ENCODE measurements at regions not wholly inside any gene's neighbourhood (a gene's known extent, or its start where the extent isn't known, plus 50 kb on each side); places are given as distances from the start of the nearest gene placed in this dataset.

GRCh38 chr5:107072440-107072839, 598.3 kb downstream of the EFNA5 start:
- Histone ChIP-seq H3K9me3 (ENCODE audit: insufficient read depth, low read length) (no peaks in the 10 kb centered on the region), H2AFZ (ENCODE audit: low read depth, low read length) (no peak overlapping the region), H3K9ac (ENCODE audit: low read length) (no peak overlapping the region), H3K4me1 (ENCODE audit: low read length) (no peaks in the 10 kb centered on the region), H3K79me2 (ENCODE audit: low read length) (no peaks in the 10 kb centered on the region), H3K27me3 (ENCODE audit: low read depth, low read length) (no peaks in the 10 kb centered on the region), H3K4me2 (ENCODE audit: low read length) (no peak overlapping the region), H3K4me3 (ENCODE audit: low read length) (no peak overlapping the region), H4K20me1 (ENCODE audit: insufficient read depth, low read length) (no peaks in the 10 kb centered on the region), H3K27ac (ENCODE audit: low read length) (no peak overlapping the region), H3K36me3 (replicated peaks; ENCODE audit: low read depth, low read length) (no peaks in the 10 kb centered on the region)
- TF ChIP-seq CTCF (IDR thresholded peaks at IDR 0.05; ENCODE audit: low read depth, low read length) (no peak), EZH2phosphoT487 (IDR thresholded peaks at IDR 0.05; ENCODE audit: low read depth) (no peak)

GRCh38 chr5:107068782-107069181, 602.0 kb downstream of the EFNA5 start:
- no peaks in the 10 kb centered on the region for H3K4me1 ChIP-seq (ENCODE audit: low read length)
- TF ChIP-seq CTCF (IDR thresholded peaks at IDR 0.05; ENCODE audit: low read depth, low read length) (no peak), EZH2phosphoT487 (IDR thresholded peaks at IDR 0.05; ENCODE audit: low read depth) (no peak)
- no peaks in the 10 kb centered on the region for H3K9me3 ChIP-seq (ENCODE audit: insufficient read depth, low read length)
- H4K20me1 ChIP-seq (ENCODE audit: insufficient read depth, low read length): no peaks in the 10 kb centered on the region
- no peaks in the 10 kb centered on the region for H3K27me3 ChIP-seq (ENCODE audit: low read depth, low read length)
- H3K4me3 ChIP-seq (ENCODE audit: low read length): no peak overlapping the region
- H3K79me2 ChIP-seq (ENCODE audit: low read length): no peaks in the 10 kb centered on the region
- H3K36me3 ChIP-seq (replicated peaks; ENCODE audit: low read depth, low read length): no peaks in the 10 kb centered on the region
- no peak overlapping the region for H2AFZ ChIP-seq (ENCODE audit: low read depth, low read length)
- H3K9ac ChIP-seq (ENCODE audit: low read length): no peak overlapping the region
- no peak overlapping the region for H3K27ac ChIP-seq (ENCODE audit: low read length)
- no peak overlapping the region for H3K4me2 ChIP-seq (ENCODE audit: low read length)

GRCh38 chr5:107067395-107067794, 603.3 kb downstream of the EFNA5 start:
- Histone ChIP-seq H3K36me3 (replicated peaks; ENCODE audit: low read depth, low read length) (no peaks in the 10 kb centered on the region), H4K20me1 (ENCODE audit: insufficient read depth, low read length) (no peaks in the 10 kb centered on the region), H3K4me3 (ENCODE audit: low read length) (no peak overlapping the region), H3K79me2 (ENCODE audit: low read length) (no peaks in the 10 kb centered on the region), H3K4me2 (ENCODE audit: low read length) (no peak overlapping the region), H3K4me1 (ENCODE audit: low read length) (no peaks in the 10 kb centered on the region), H3K27ac (ENCODE audit: low read length) (no peak overlapping the region), H3K9me3 (ENCODE audit: insufficient read depth, low read length) (no peaks in the 10 kb centered on the region), H3K9ac (ENCODE audit: low read length) (no peak overlapping the region), H2AFZ (ENCODE audit: low read depth, low read length) (no peak overlapping the region), H3K27me3 (ENCODE audit: low read depth, low read length) (no peaks in the 10 kb centered on the region)
- TF ChIP-seq CTCF (IDR thresholded peaks at IDR 0.05; ENCODE audit: low read depth, low read length) (no peak), EZH2phosphoT487 (IDR thresholded peaks at IDR 0.05; ENCODE audit: low read depth) (no peak)

GRCh38 chr5:107063511-107063910, 607.2 kb downstream of the EFNA5 start:
- Histone ChIP-seq H3K36me3 (replicated peaks; ENCODE audit: low read depth, low read length) (no peaks in the 10 kb centered on the region), H3K9me3 (ENCODE audit: insufficient read depth, low read length) (no peaks in the 10 kb centered on the region), H2AFZ (ENCODE audit: low read depth, low read length) (no peak overlapping the region), H4K20me1 (ENCODE audit: insufficient read depth, low read length) (no peaks in the 10 kb centered on the region), H3K4me2 (ENCODE audit: low read length) (no peak overlapping the region), H3K27ac (ENCODE audit: low read length) (no peak overlapping the region), H3K79me2 (ENCODE audit: low read length) (no peaks in the 10 kb centered on the region), H3K27me3 (ENCODE audit: low read depth, low read length) (no peaks in the 10 kb centered on the region), H3K4me1 (ENCODE audit: low read length) (no peaks in the 10 kb centered on the region), H3K4me3 (ENCODE audit: low read length) (no peak overlapping the region), H3K9ac (ENCODE audit: low read length) (no peak overlapping the region)
- TF ChIP-seq CTCF (IDR thresholded peaks at IDR 0.05; ENCODE audit: low read depth, low read length) (no peak), EZH2phosphoT487 (IDR thresholded peaks at IDR 0.05; ENCODE audit: low read depth) (no peak)
